ENCODE measurements at regions not wholly inside any gene's neighbourhood (a gene's known extent, or its start where the extent isn't known, plus 50 kb on each side); places are given as distances from the start of the nearest gene placed in this dataset.

DNA sequence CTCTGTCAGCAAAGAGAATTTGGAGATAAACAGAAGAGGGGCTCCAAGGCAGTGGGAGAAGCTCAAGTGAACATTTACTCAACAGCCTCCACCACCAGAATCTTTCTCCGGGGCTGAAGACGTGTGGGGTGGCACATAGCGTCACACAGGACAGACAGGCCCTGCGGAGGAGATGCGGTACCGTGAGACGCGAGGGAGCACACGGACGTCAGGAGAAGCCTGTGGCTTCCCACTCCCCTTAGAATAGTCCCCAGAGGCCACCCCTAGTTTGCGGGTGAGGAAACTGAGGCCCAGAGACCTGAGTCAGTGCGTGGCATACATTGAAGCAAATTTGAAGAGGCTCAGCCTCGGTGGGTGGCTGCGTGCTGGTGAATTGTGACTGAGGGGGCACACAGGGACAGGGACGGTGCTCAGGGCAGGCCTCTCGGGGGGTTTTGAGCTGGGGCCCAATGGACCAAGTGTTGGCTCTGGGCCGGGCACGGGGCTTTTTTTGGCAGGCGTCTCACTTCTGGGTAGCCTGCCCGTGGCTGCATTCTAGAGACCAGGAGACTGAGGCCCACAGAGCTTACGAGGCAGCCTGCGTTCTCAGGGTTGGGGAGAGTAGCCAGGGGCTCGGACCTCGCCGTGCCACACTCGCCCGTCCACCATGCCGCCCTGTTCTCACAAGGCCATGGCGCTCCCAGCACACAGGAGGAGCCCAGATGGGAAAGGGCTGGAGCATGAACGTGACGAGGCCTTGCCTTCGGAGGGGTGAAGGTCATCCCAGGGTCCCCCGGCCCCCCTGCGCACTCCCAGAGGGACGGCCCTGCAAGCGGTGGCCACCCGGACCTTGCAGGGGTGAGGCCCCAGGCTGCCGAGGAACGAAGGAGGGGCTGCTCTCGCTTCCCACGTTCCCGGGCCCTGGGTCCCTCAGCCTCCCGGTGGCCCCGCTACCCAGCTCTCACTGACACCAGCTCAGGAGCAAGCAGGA, 220.6 kb downstream of the C9orf50 start:
- H3K36me3 ChIP-seq: no peaks in the 10 kb centered on the region
- H3K27me3 ChIP-seq: no peaks in the 10 kb centered on the region
- no peak overlapping the region for H3K4me3 ChIP-seq
- no peak for DNase-seq
- no peaks in the 10 kb centered on the region for H3K9me3 ChIP-seq

- H3K36me3 ChIP-seq: no peaks in the 10 kb centered on the region
- H3K9me3 ChIP-seq: no peaks in the 10 kb centered on the region
- no peak for DNase-seq
- no peaks in the 10 kb centered on the region for H3K27me3 ChIP-seq
- H3K4me3 ChIP-seq: no peak overlapping the region
Observed at GRCh38 chr9:129399634-129399990, 221.3 kb downstream of the C9orf50 start.

- Histone ChIP-seq H3K9me3 (no peaks in the 10 kb centered on the region), H3K4me3 (no peak overlapping the region), H3K27me3 (no peaks in the 10 kb centered on the region), H3K36me3 (no peaks in the 10 kb centered on the region)
- DNase-seq: no peak
Observed at GRCh38 chr9:129398961-129399633, 221.0 kb upstream of the IER5L start.

GRCh38 chr9:129398101-129398960, 220.3 kb upstream of the IER5L start:
- Histone ChIP-seq H3K9me3 (no peaks in the 10 kb centered on the region), H3K27me3 (no peaks in the 10 kb centered on the region), H3K4me3 (no peak overlapping the region), H3K36me3 (no peaks in the 10 kb centered on the region)
- DNase-seq: no peak

DNA sequence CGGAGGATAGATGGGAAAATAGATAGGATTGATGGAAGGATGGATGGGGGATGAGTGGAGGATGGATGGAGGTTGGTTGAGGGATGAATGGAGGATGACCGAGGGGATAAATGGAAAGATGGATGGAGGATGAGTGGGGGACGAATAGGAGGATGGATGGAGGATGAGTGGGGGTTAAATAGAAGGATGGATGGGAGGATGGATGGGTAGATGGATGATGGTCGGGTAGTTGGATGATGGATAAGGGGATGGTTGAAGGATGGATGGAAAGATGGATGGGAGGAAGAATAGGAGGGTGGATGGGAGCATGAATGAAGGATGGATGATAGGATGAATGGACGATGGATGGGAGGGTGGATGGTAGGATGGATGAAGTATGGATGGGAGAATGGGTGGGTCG, 219.3 kb upstream of the IER5L start:
- no peaks in the 10 kb centered on the region for H3K27me3 ChIP-seq
- H3K4me3 ChIP-seq: no peak overlapping the region
- DNase-seq: no peak
- H3K36me3 ChIP-seq: no peaks in the 10 kb centered on the region
- H3K9me3 ChIP-seq: no peaks in the 10 kb centered on the region

GRCh38 chr9:129396365-129396708, 218.3 kb upstream of the IER5L start:
- H3K9me3 ChIP-seq: no peaks in the 10 kb centered on the region
- no peaks in the 10 kb centered on the region for H3K27me3 ChIP-seq
- H3K4me3 ChIP-seq: no peak overlapping the region
- no peak for DNase-seq
- H3K36me3 ChIP-seq: no peaks in the 10 kb centered on the region

DNA sequence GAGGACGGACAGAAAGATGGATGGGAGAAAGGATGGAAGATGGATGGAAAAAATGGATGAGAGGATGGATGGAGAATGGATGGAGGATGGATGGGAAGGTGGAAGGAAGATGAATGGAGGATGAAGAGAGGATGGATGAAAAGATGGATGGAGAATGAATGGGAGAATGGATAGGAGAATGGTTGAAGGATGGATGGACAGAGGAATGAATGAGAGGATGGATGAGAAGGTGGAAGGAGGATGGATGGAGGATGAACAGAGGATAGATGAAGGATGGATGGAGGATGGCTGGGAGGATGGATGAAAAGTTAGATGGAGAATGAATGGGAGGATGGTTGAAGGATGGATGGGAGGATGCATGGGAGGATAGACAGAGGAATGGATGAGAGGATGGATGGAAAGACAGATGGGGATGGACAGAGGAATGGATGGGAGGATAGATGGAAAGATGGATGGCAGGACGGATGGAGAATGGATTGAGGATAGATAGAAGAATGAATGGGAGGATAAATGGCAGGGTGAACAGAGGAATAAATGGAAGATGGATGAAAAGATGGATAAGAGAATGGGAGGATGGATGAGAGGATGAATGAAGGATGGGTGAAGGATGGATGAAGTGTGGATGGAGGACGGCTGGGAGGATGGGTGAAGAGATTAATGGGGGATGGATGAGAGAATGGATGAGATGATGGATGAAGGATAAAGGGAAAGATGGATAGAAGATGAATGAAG, 217.7 kb upstream of the IER5L start:
- Histone ChIP-seq H3K9me3 (no peaks in the 10 kb centered on the region), H3K4me3 (no peak overlapping the region), H3K36me3 (no peaks in the 10 kb centered on the region), H3K27me3 (no peaks in the 10 kb centered on the region)
- DNase-seq: no peak

DNA sequence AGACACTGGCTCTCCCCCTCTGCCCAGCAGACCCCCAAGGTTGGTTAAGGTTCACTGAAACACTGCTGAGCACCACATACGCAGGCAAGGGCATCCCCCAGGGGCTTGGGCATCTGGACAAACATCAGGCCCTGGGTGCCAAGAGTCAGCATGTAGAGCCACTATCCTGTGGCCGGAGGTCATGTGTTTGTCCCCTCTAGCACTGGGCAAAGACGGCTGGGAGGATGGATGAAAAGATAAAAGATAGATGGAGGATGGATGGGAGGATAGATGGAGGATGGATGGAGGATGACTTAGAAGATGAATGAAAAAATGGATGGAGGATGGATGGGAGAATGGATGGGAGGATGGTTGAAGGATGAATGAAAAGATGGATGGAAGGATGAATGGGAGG, 216.8 kb upstream of the IER5L start:
- Histone ChIP-seq H3K36me3 (no peaks in the 10 kb centered on the region), H3K4me3 (no peak overlapping the region), H3K9me3 (no peaks in the 10 kb centered on the region), H3K27me3 (no peaks in the 10 kb centered on the region)
- no peak for DNase-seq

DNA sequence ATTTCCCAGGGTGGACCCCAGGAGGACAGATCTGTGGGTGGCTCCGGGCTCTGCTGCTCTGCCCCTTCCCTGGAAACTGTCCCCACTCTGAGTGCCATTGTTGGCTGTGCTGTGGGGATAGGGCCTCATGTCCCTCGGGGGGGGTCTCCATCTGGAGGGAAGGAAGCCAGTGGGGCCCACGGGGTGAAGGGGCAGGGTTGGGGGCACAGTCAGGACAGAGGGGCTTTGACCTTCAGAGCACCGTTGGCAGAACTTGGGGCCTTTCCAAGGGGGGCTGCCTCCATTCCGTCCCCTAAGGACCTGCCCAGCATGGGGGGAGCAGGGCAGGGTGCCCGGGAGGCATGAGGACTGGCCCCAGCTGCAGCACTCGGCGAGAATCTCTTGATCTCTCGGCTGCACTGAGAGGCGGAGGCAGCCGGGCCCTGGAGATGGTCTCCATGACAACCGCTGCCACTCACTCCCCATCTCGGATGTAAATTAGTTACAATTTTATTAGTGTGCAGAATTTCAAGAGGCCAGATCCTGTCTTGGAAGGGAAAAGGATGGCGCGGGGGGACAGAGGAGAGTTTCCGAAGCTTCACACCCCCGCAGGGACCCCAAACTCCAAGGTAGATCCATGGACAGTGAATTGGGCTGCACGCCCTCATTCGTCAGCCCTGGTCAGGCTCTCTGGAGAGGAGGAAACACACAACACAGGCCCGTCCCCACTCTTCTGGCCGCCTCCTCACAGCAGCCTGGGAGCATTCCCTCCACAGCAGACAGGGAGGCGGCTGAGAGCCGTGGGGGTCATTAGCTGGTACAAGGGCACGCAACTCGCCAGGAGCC, 216.2 kb upstream of the IER5L start:
- no peaks in the 10 kb centered on the region for H3K36me3 ChIP-seq
- no peak overlapping the region for H3K4me3 ChIP-seq
- DNase-seq: no peak
- H3K9me3 ChIP-seq: no peaks in the 10 kb centered on the region
- no peaks in the 10 kb centered on the region for H3K27me3 ChIP-seq

DNA sequence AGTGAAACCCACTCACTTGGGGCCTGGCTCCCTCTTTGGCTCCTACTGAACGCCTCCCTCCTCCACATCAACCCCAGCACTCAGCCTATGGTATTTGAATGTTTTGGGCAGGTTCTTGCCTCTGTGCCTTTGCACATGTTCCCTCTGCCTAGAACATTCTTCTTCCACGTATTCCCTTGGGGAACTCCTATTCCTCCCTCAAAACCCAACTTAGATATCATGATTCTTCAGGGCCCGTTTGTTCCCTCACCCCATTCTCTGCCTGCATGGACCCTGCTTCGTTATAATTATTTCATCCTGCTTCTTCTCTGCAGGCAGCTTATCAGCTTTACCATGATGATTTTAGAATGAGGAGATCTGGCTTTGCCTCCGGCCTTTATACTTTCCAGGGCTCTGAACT, 215.0 kb upstream of the IER5L start:
- no peaks in the 10 kb centered on the region for H3K27me3 ChIP-seq
- DNase-seq: no peak

DNA sequence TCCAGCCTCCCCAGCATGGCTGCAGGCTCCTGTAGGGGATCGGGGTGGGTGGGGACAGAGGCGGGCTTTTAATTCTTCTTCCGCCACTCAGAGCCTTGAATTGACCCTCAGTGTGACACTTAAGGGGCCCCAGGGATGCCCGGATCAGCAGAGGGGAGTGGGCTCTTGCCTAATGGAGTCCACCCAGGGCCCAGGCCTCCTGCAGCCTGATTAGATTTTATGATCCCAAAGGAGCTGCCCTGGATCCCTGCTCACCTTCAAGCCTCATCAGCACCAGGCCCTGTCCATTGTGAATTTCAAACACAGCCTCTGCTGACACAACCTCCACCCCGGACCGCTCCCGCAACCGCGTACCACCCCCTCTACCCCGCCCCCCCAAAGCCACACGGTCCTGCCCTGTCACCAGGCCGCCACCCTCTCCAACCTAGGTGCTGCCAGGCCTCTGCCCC, 214.1 kb upstream of the IER5L start:
- Histone ChIP-seq H3K36me3 (no peaks in the 10 kb centered on the region), H3K9me3 (no peaks in the 10 kb centered on the region), H3K27me3 (no peaks in the 10 kb centered on the region), H3K4me3 (no peak overlapping the region)
- no peak for DNase-seq

More for the DNA sequence above, 215.0 kb upstream of the IER5L start:
- Histone ChIP-seq H3K9me3 (no peaks in the 10 kb centered on the region), H3K36me3 (no peaks in the 10 kb centered on the region), H3K4me3 (no peak overlapping the region)

- no peak for DNase-seq
Observed at GRCh38 chr9:129391221-129391661, 213.2 kb upstream of the IER5L start.

GRCh38 chr9:129390541-129390940, 212.5 kb upstream of the IER5L start:
- no peak for DNase-seq
- H3K27me3 ChIP-seq: no peaks in the 10 kb centered on the region
- no peaks in the 10 kb centered on the region for H3K36me3 ChIP-seq
- H3K9me3 ChIP-seq: no peaks in the 10 kb centered on the region
- no peak overlapping the region for H3K4me3 ChIP-seq

More at GRCh38 chr9:129391221-129391661, 213.2 kb upstream of the IER5L start:
- Histone ChIP-seq H3K36me3 (no peaks in the 10 kb centered on the region), H3K27me3 (no peaks in the 10 kb centered on the region), H3K4me3 (no peak overlapping the region), H3K9me3 (no peaks in the 10 kb centered on the region)

DNA sequence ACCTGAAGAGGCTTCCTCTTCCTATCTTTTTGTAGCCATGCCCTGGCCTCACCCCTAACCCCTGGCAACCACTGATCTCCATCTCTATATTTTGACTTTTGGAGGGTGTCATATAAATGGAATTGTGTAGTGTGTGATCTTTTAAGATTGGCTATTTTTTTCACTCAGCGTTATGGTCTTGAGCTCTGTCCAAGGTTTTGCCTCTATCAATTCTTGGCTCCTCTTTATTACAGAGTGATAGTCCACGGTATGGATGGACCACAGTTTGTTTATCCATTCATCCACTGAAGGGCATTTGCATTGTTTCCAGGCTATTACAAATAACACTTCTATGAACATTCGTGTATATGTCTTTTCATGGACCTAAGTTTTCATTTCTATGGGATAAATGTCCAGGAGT, 209.8 kb upstream of the IER5L start:
- Histone ChIP-seq H3K9me3 (no peaks in the 10 kb centered on the region), H3K27me3 (no peaks in the 10 kb centered on the region), H3K4me3 (no peak overlapping the region), H3K36me3 (no peaks in the 10 kb centered on the region)
- no peak for DNase-seq

GRCh38 chr9:129386812-129387177, 208.7 kb upstream of the IER5L start:
- H3K27me3 ChIP-seq: no peaks in the 10 kb centered on the region
- H3K4me3 ChIP-seq: no peak overlapping the region
- H3K36me3 ChIP-seq: no peaks in the 10 kb centered on the region
- DNase-seq: no peak
- H3K9me3 ChIP-seq: no peaks in the 10 kb centered on the region
